KMS-11 (cell line): ENCODE measurements at regions not wholly inside any gene's neighbourhood (a gene's known extent, or its start where the extent isn't known, plus 50 kb on each side); places are given as distances from the start of the nearest gene placed in this dataset.

Source experiments
- H2AFZ ChIP-seq: fragments of 200-600 bp; sonication (generic); 2 replicates; pipeline ENCODE4 v1.6.1; 2016; ENCODE audit warnings: antibody characterized with exemption, mixed run types, low read depth
- H3K27ac ChIP-seq: fragments of 200-600 bp; sonication (generic); 2 replicates; pipeline ENCODE4 v1.6.1; 2016; ENCODE audit warnings: mild to moderate bottlenecking, mixed run types
- H3K27me3 ChIP-seq: fragments of 200-600 bp; sonication (generic); 2 replicates; pipeline ENCODE4 v1.6.1; 2017; ENCODE audit warnings: mild to moderate bottlenecking, low read depth, mixed run types, moderate library complexity; ENCODE audit not compliant: insufficient read depth
- H3K36me3 ChIP-seq: fragments of 200-600 bp; sonication (generic); 2 replicates; pipeline ENCODE4 v1.6.1; 2017; ENCODE audit warnings: mild to moderate bottlenecking, mixed run types; ENCODE audit not compliant: insufficient read depth
- H3K4me1 ChIP-seq: fragments of 200-600 bp; sonication (generic); 2 replicates; pipeline ENCODE4 v1.6.1; 2016; ENCODE audit warnings: mild to moderate bottlenecking, low read depth, mixed run types; ENCODE audit not compliant: poor library complexity, severe bottlenecking
- H3K4me2 ChIP-seq: fragments of 200-600 bp; sonication (generic); 2 replicates; pipeline ENCODE4 v1.7.0; 2016; ENCODE audit warnings: mild to moderate bottlenecking, mixed run types
- H3K4me3 ChIP-seq: fragments of 200-600 bp; sonication (generic); IDR thresholded peaks from 2 replicates; pipeline ENCODE4 v1.6.1; 2017; ENCODE audit warnings: low read depth, low read length, mixed read lengths; ENCODE audit not compliant: insufficient read depth
- H3K79me2 ChIP-seq: fragments of 200-600 bp; sonication (generic); 2 replicates; pipeline ENCODE4 v1.6.1; 2016; ENCODE audit warnings: low read depth, mixed run types; ENCODE audit not compliant: insufficient read depth
- H3K9ac ChIP-seq: fragments of 200-600 bp; sonication (generic); 2 replicates; pipeline ENCODE4 v1.6.1; 2016; ENCODE audit warnings: mild to moderate bottlenecking, mixed run types
- H4K20me1 ChIP-seq: fragments of 200-600 bp; sonication (generic); 2 replicates; pipeline ENCODE4 v1.6.1; 2016; ENCODE audit warnings: mild to moderate bottlenecking, mixed run types; ENCODE audit not compliant: insufficient read depth
- CTCF ChIP-seq: fragments of 200-600 bp; sonication (generic); conservative IDR thresholded peaks from 2 replicates; pipeline ENCODE4 v1.6.1; 2017; ENCODE audit warnings: low read depth, mild to moderate bottlenecking, antibody characterized with exemption, low read length, moderate library complexity, mixed read lengths

- no peak for TF ChIP-seq CTCF
- no peaks in the 10 kb centered on the region for H4K20me1 ChIP-seq
- H3K27ac ChIP-seq, result no peak overlapping the region
- H3K27me3 ChIP-seq, result no peaks in the 10 kb centered on the region
- H2AFZ ChIP-seq, result no peak overlapping the region
- H3K79me2 ChIP-seq, result no peaks in the 10 kb centered on the region
- no peaks in the 10 kb centered on the region for H3K36me3 ChIP-seq
- no peak overlapping the region for H3K4me3 ChIP-seq
- no peak overlapping the region for H3K9ac ChIP-seq
- no peaks in the 10 kb centered on the region for H3K4me1 ChIP-seq
- H3K4me2 ChIP-seq, result no peak overlapping the region
Observed at GRCh38 chr12:107571492-107571891, 114.1 kb upstream of the PWP1 start.

- no peaks in the 10 kb centered on the region for H4K20me1 ChIP-seq
- no peak overlapping the region for H3K9ac ChIP-seq
- no peak overlapping the region for H3K4me2 ChIP-seq
- no peaks in the 10 kb centered on the region for H3K79me2 ChIP-seq
- no peak overlapping the region for H3K27ac ChIP-seq
- H2AFZ ChIP-seq, result no peak overlapping the region
- no peaks in the 10 kb centered on the region for H3K36me3 ChIP-seq
- no peaks in the 10 kb centered on the region for H3K4me1 ChIP-seq
- no peak for TF ChIP-seq CTCF
- H3K4me3 ChIP-seq, result no peak overlapping the region
- no peaks in the 10 kb centered on the region for H3K27me3 ChIP-seq
Observed at GRCh38 chr12:107574691-107575090, 110.9 kb upstream of the PWP1 start.

GRCh38 chr12:107580750-107581618, 104.6 kb upstream of the PWP1 start:
- Histone ChIP-seq H2AFZ (no peak overlapping the region), H3K79me2 (no peaks in the 10 kb centered on the region), H3K9ac (no peak overlapping the region), H3K27me3 (no peaks in the 10 kb centered on the region), H3K27ac (no peak overlapping the region), H4K20me1 (no peaks in the 10 kb centered on the region), H3K4me3 (no peak overlapping the region), H3K4me1 (no peaks in the 10 kb centered on the region), H3K4me2 (no peak overlapping the region), H3K36me3 (no peaks in the 10 kb centered on the region)
- TF ChIP-seq CTCF, result no peak

- Histone ChIP-seq H3K4me3 (no peak overlapping the region), H3K4me1 (no peaks in the 10 kb centered on the region), H4K20me1 (no peaks in the 10 kb centered on the region), H3K9ac (no peak overlapping the region), H3K36me3 (no peaks in the 10 kb centered on the region), H2AFZ (no peak overlapping the region), H3K79me2 (no peaks in the 10 kb centered on the region), H3K4me2 (no peak overlapping the region), H3K27ac (no peak overlapping the region), H3K27me3 (no peaks in the 10 kb centered on the region)
- TF ChIP-seq CTCF, result no peak
Observed at GRCh38 chr12:107581619-107582015, 104.0 kb upstream of the PWP1 start.
